ENCODE measurements at regions not wholly inside any gene's neighbourhood (a gene's known extent, or its start where the extent isn't known, plus 50 kb on each side); places are given as distances from the start of the nearest gene placed in this dataset.

- Histone ChIP-seq H3K79me1 (ENCODE audit: insufficient read depth, low read depth, low read length, poor library complexity, severe bottlenecking) (no peaks in the 10 kb centered on the region), H3K18ac (ENCODE audit: insufficient read length, low read depth, low read length) (no peak overlapping the region), H3K23ac (ENCODE audit: insufficient read length, low read depth, low read length) (no peak overlapping the region), H3K23me2 (ENCODE audit: insufficient read length, low read depth, low read length, poor library complexity, severe bottlenecking) (no peaks in the 10 kb centered on the region), H3K56ac (ENCODE audit: insufficient read length, low read depth, low read length) (no peak overlapping the region), H2BK120ac (ENCODE audit: low read depth, low read length, poor library complexity, severe bottlenecking) (no peak overlapping the region), H4K91ac (ENCODE audit: insufficient read length, low read depth, low read length) (no peak overlapping the region), H2BK12ac (ENCODE audit: insufficient read length, low read depth, low read length) (no peak overlapping the region), H3K27me3 (ENCODE audit: insufficient read depth, low read length) (no peaks in the 10 kb centered on the region), H3K27ac (ENCODE audit: insufficient read length, low read depth, low read length) (no peak overlapping the region), H2BK15ac (ENCODE audit: low read depth, low read length) (no peak overlapping the region), H3K4me1 (ENCODE audit: insufficient read depth, low read length) (no peaks in the 10 kb centered on the region), H4K8ac (replicated peaks; ENCODE audit: insufficient read length, low read depth, low read length) (no peak overlapping the region), H3K14ac (ENCODE audit: insufficient read depth, low read length) (no peak overlapping the region), H2AK5ac (ENCODE audit: insufficient read length, low read length) (no peak overlapping the region), H3K4me2 (ENCODE audit: insufficient read depth, insufficient read length, low read length) (no peak overlapping the region), H4K20me1 (ENCODE audit: control insufficient read depth, insufficient read depth, insufficient read length) (no peaks in the 10 kb centered on the region), H3K4ac (ENCODE audit: low read depth, low read length) (no peak overlapping the region), H4K5ac (ENCODE audit: insufficient read length, low read depth, low read length) (no peak overlapping the region), H2AFZ (ENCODE audit: low read length) (no peak overlapping the region), H2BK20ac (ENCODE audit: low read depth, low read length, poor library complexity, severe bottlenecking) (no peak overlapping the region), H3K79me2 (ENCODE audit: insufficient read depth, low read length) (no peaks in the 10 kb centered on the region), H3K9ac (ENCODE audit: extremely low read depth, insufficient read length, low read length) (no peak overlapping the region), H2BK5ac (ENCODE audit: insufficient read length, low read length) (no peak overlapping the region), H3K9me3 (ENCODE audit: control insufficient read depth, low read depth, low read length) (no peaks in the 10 kb centered on the region), H3T11ph (ENCODE audit: low read length) (no peak overlapping the region)
- no CpG with 5 or more reads among the region's 2 CpGs for WGBS (ENCODE audit: extremely low coverage, insufficient read length, low lambda C conversion rate)
- no peak for TF ChIP-seq CTCF (conservative IDR thresholded peaks at IDR 0.05)
- Mint-ChIP-seq H3K4me3 (no peak overlapping the region; a peak in 1 of 5 replicates), H3K27me3 (ENCODE audit: low read depth) (no peaks in the 10 kb centered on the region), H3K36me3 (ENCODE audit: insufficient read depth in 1 of 3, low read depth in 3 of 3) (no peaks in the 10 kb centered on the region), H3K9me3 (no peaks in the 10 kb centered on the region), H3K27ac (no peak overlapping the region), H3K4me1 (peaks cover 3 to 4% of the 10 kb centered on the region in 2 experiments; a peak in 2 of 4 replicates)
- no peak for DNase-seq
Observed at GRCh38 chr12:87728931-87729593, 300.1 kb downstream of the C12orf50 start.
